MM.1S (cell line): ENCODE measurements at regions not wholly inside any gene's neighbourhood (a gene's known extent, or its start where the extent isn't known, plus 50 kb on each side); places are given as distances from the start of the nearest gene placed in this dataset.

ENCODE experiments used
- DNase-seq: peaks from one replicate; pipeline ENCODE4 v3.0.0-alpha.2; 2015
- H2AFZ ChIP-seq: fragments of 300-600 bp; sonication (generic); 2 replicates; pipeline ENCODE4 v1.6.0; 2016; ENCODE audit warnings: antibody characterized with exemption, low read length
- H3F3A ChIP-seq: fragments of 300-600 bp; sonication (generic); 2 replicates; pipeline ENCODE4 v1.6.1; 2016; ENCODE audit warnings: mild to moderate bottlenecking, antibody characterized with exemption, low read length, moderate library complexity, mixed read lengths; ENCODE audit not compliant: insufficient read depth
- H3K27ac ChIP-seq: fragments of 300-600 bp; sonication (generic); 2 replicates; pipeline ENCODE4 v1.5.1; 2016; ENCODE audit warnings: mild to moderate bottlenecking, low read length
- H3K27me3 ChIP-seq: fragments of 300-600 bp; sonication (generic); replicated peaks from 2 replicates; pipeline ENCODE4 v1.6.0; 2016; ENCODE audit warnings: low read length; ENCODE audit not compliant: insufficient read depth
- H3K36me3 ChIP-seq: fragments of 300-600 bp; sonication (generic); replicated peaks from 2 replicates; pipeline ENCODE4 v1.6.1; 2016; ENCODE audit warnings: mild to moderate bottlenecking, low read length, mixed read lengths; ENCODE audit not compliant: insufficient read depth
- H3K4me1 ChIP-seq: fragments of 300-600 bp; sonication (generic); 2 replicates; pipeline ENCODE4 v1.6.1; 2016; ENCODE audit warnings: low read length, mixed read lengths
- H3K4me2 ChIP-seq: fragments of 300-600 bp; sonication (generic); 2 replicates; pipeline ENCODE4 v1.6.0; 2016; ENCODE audit warnings: low read depth, low read length
- H3K4me3 ChIP-seq: fragments of 300-600 bp; sonication (generic); 2 replicates; pipeline ENCODE4 v1.5.1; 2016; ENCODE audit warnings: low read length, mixed read lengths
- H3K79me2 ChIP-seq: fragments of 300-600 bp; sonication (generic); 2 replicates; pipeline ENCODE4 v1.6.1; 2016; ENCODE audit warnings: mixed run types, low read length, mixed read lengths
- H3K9ac ChIP-seq: fragments of 300-600 bp; sonication (generic); 2 replicates; pipeline ENCODE4 v1.6.1; 2016; ENCODE audit warnings: low read length, mixed read lengths
- H3K9me2 ChIP-seq: fragments of 300-600 bp; sonication (generic); replicated peaks from 2 replicates; pipeline ENCODE4 v1.6.1; 2016; ENCODE audit warnings: mild to moderate bottlenecking, low read length, mixed read lengths; ENCODE audit not compliant: insufficient read depth
- H3K9me3 ChIP-seq: fragments of 300-600 bp; sonication (generic); replicated peaks from 2 replicates; pipeline ENCODE4 v1.6.1; 2016; ENCODE audit warnings: mild to moderate bottlenecking, low read length, mixed read lengths; ENCODE audit not compliant: insufficient read depth
- H4K20me1 ChIP-seq: fragments of 300-600 bp; sonication (generic); 2 replicates; pipeline ENCODE4 v1.6.1; 2016; ENCODE audit warnings: mild to moderate bottlenecking, low read length, moderate library complexity, mixed read lengths; ENCODE audit not compliant: insufficient read depth
- CTCF ChIP-seq: fragments of 300-600 bp; sonication (generic); IDR thresholded peaks from 2 replicates; pipeline ENCODE4 v1.5.1; 2016; ENCODE audit warnings: antibody characterized with exemption, low read length, mixed read lengths
- EZH2 ChIP-seq: fragments of 300-600 bp; sonication (generic); optimal IDR thresholded peaks from 2 replicates; pipeline ENCODE3; 2017; ENCODE audit warnings: low read depth, mild to moderate bottlenecking, antibody characterized with exemption, low read length, mixed read lengths
- EZH2phosphoT487 ChIP-seq: fragments of 300-600 bp; sonication (generic); IDR thresholded peaks from 2 replicates; pipeline ENCODE4 v1.6.1; 2018; ENCODE audit warnings: antibody characterized with exemption, low read length

DNA sequence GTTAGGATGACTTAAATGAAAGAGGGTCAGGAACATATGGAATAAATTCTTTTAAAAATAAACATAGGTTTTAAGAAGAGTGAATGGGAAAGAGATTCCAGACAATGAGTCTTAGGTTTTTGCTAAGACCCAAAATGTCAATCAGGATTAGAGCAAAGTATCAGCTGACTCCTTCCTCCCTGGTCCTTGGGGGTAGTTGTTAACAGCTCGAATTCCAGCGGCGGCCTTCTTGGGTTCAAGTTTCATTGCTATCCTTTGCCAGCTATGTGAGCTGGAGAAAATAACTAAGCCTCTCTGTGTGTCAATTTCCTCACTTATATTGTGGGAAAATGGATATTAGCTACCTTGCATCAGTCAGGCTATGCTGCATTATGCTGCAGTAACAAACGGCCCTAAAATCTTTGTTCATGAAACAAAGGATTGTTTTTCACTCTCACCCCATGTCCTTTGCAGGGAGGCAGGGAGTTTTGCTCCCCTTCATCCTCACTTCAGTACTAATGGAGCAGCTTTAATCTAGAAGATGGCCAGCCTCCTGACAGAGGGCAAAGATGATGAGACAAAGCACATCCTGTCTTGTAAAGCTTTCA, 83.8 kb upstream of the RFLNA start:
- no peak overlapping the region for H3K4me2 ChIP-seq
- no peak for TF ChIP-seq CTCF
- TF ChIP-seq EZH2phosphoT487 = no peak
- no peak for TF ChIP-seq EZH2
- no peak overlapping the region for H2AFZ ChIP-seq

DNA sequence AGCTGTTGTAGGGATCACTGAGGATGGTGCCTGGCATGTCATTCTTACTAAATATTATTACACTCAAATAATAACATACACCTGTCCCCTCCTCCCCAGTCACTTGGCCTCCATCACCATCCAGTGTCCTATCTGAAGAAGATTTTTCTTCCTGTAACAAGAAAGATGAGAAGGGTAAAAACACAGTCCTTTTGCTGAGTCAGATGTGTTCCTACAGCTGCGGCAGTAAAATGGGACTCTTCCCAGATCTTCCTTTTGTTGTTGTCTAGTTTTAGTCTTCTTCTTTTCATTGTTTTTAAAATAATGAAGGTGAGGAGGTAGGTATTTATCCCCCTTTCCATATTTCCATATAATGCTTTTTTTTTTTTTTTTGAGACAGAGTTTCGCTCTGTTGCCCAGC, 83.1 kb upstream of the RFLNA start:
- Histone ChIP-seq H3K9ac (no peak overlapping the region), H3K4me3 (no peak overlapping the region), H3F3A (no peaks in the 10 kb centered on the region), H3K36me3 (no peaks in the 10 kb centered on the region), H3K4me2 (no peak overlapping the region), H4K20me1 (no peaks in the 10 kb centered on the region), H3K9me2 (no peaks in the 10 kb centered on the region), H3K27ac (no peak overlapping the region), H3K79me2 (no peaks in the 10 kb centered on the region), H3K4me1 (no peaks in the 10 kb centered on the region), H2AFZ (no peak overlapping the region), H3K9me3 (no peaks in the 10 kb centered on the region), H3K27me3 (no peaks in the 10 kb centered on the region)
- TF ChIP-seq EZH2phosphoT487 (no peak), EZH2 (no peak), CTCF (no peak)
- no peak for DNase-seq

More for the DNA sequence above, 83.8 kb upstream of the RFLNA start:
- Histone ChIP-seq H3K4me1 (no peaks in the 10 kb centered on the region), H3K36me3 (no peaks in the 10 kb centered on the region), H3K9ac (no peak overlapping the region), H4K20me1 (no peaks in the 10 kb centered on the region), H3K4me3 (no peak overlapping the region), H3K9me3 (no peaks in the 10 kb centered on the region), H3K27me3 (no peaks in the 10 kb centered on the region), H3K9me2 (no peaks in the 10 kb centered on the region), H3K79me2 (no peaks in the 10 kb centered on the region), H3K27ac (no peak overlapping the region), H3F3A (no peaks in the 10 kb centered on the region)
- DNase-seq = no peak

GRCh38 chr12:124213666-124214347, 81.1 kb upstream of the RFLNA start:
- H3K36me3 ChIP-seq = no peaks in the 10 kb centered on the region
- H3K4me3 ChIP-seq = no peak overlapping the region
- no peak overlapping the region for H3K4me2 ChIP-seq
- H4K20me1 ChIP-seq = no peaks in the 10 kb centered on the region
- H3K9me3 ChIP-seq = no peaks in the 10 kb centered on the region
- H3K4me1 ChIP-seq = no peaks in the 10 kb centered on the region
- no peak overlapping the region for H3K27ac ChIP-seq
- H2AFZ ChIP-seq = no peak overlapping the region
- no peak overlapping the region for H3K9ac ChIP-seq
- H3K9me2 ChIP-seq = no peaks in the 10 kb centered on the region
- no peaks in the 10 kb centered on the region for H3F3A ChIP-seq
- no peaks in the 10 kb centered on the region for H3K79me2 ChIP-seq
- TF ChIP-seq EZH2phosphoT487 = no peak
- TF ChIP-seq EZH2 = no peak
- no peak for TF ChIP-seq CTCF
- no peaks in the 10 kb centered on the region for H3K27me3 ChIP-seq
- no peak for DNase-seq
